K562 (cell line): ENCODE measurements at regions not wholly inside any gene's neighbourhood (a gene's known extent, or its start where the extent isn't known, plus 50 kb on each side); places are given as distances from the start of the nearest gene placed in this dataset.

ENCODE experiments used
- ATAC-seq: fragments of 200-7000 bp; cut with Tn5 transposase; 3 replicates; pipeline ENCODE4 v1.9.1; 2020; ENCODE audit warnings: moderate library complexity
- BruUV-seq: library from RNA; stranded (reverse); fragments of 400-500 nt; replicated peaks from 2 replicates; lab custom pipeline; 2021; lab: Mats Ljungman, UMichigan
- CTCF ChIA-PET: fragments of 300-600 bp; formaldehyde crosslinking; extraction: SDS; loops from one replicate; lab custom pipeline; 2021; ENCODE audit warnings: low intra/inter-chr PET ratio; lab: Yijun Ruan, JAX
- POLR2A ChIA-PET: fragments of 300-600, 350-650 bp; sonication (Branson Sonifier 250); formaldehyde crosslinking; extraction: SDS; loops from one replicate; lab custom pipeline; 2021; ENCODE audit warnings: antibody characterized with exemption, inconsistent platforms; lab: Yijun Ruan, JAX
- DNase-seq, 4 experiments: peaks; one replicate each; pipeline versions ENCODE4 v3.0.0 to v3.0.0-alpha.2; 2011 to 2018; ENCODE audit warnings: low spot score in 3 of 4, mixed read lengths in 3 of 4; ENCODE audit errors: extremely low read depth in 1 of 4
- FAIRE-seq: peaks from 2 replicates; lab custom pipeline; 2011; peaks lifted over from hg19 to GRCh38; lab: Jason Lieb, UNC
- H2AFZ ChIP-seq: 2 replicates; pipeline ENCODE4 v1.6.0; 2011; ENCODE audit warnings: low read depth, low read length, control low read depth, inconsistent platforms
- H3K27ac ChIP-seq: fragments of 200-600 bp; 3 replicates; pipeline ENCODE4 v1.8.0; 2011; ENCODE audit warnings: low read depth, mild to moderate bottlenecking, control low read depth, inconsistent platforms, low read length, moderate library complexity, mixed read lengths; ENCODE audit errors: extremely low read depth
- H3K27me3 ChIP-seq, 2 experiments: fragments of 300-600 bp in 1 of 2; 2 replicates in 1 of 2; 3 replicates in 1 of 2; pipeline versions ENCODE4 v1.6.0 to v1.8.0; 2011; ENCODE audit warnings: inconsistent platforms in 2 of 2, low read length in 2 of 2, mild to moderate bottlenecking in 1 of 2, mixed read lengths in 1 of 2, moderate library complexity in 1 of 2; ENCODE audit not compliant: control insufficient read depth in 2 of 2, insufficient read depth in 2 of 2
- H3K36me3 ChIP-seq: fragments of 300-600 bp; 3 replicates; pipeline ENCODE4 v1.8.0; 2011; ENCODE audit warnings: mild to moderate bottlenecking, low read length, inconsistent platforms; ENCODE audit not compliant: control insufficient read depth, insufficient read depth
- H3K4me1 ChIP-seq, 2 experiments: fragments of 200-600 bp in 1 of 2; replicated peaks in 1 of 2; 2 replicates in 1 of 2; 3 replicates in 1 of 2; pipeline versions ENCODE4 v1.5.1 to v1.8.0; 2011; ENCODE audit warnings: inconsistent platforms in 2 of 2, low read length in 2 of 2, mild to moderate bottlenecking in 1 of 2, mixed read lengths in 1 of 2, moderate library complexity in 1 of 2; ENCODE audit not compliant: control insufficient read depth in 2 of 2, insufficient read depth in 2 of 2
- H3K4me2 ChIP-seq: 2 replicates; pipeline ENCODE4 v1.6.1; 2011; ENCODE audit warnings: low read length, control low read depth, inconsistent platforms, mixed read lengths; ENCODE audit not compliant: insufficient read depth
- H3K4me3 ChIP-seq: fragments of 200-600 bp; sonication (generic), shearing (Covaris generic); 2 replicates; pipeline ENCODE4 v1.5.1; 2016; ENCODE audit warnings: control low read depth, inconsistent platforms
- H3K79me2 ChIP-seq: fragments of 200-600 bp; 3 replicates; pipeline ENCODE4 v1.8.0; 2011; ENCODE audit warnings: low read length, inconsistent platforms; ENCODE audit not compliant: control insufficient read depth, insufficient read depth
- H3K9ac ChIP-seq, 2 experiments: 2 replicates each; pipeline versions ENCODE4 v1.6.0 to v1.6.1; 2011; ENCODE audit warnings: low read depth in 2 of 2, low read length in 2 of 2, control low read depth in 1 of 2, inconsistent platforms in 1 of 2, mild to moderate bottlenecking in 1 of 2, mixed read lengths in 1 of 2; ENCODE audit not compliant: insufficient read depth in 1 of 2
- H3K9me1 ChIP-seq: one replicate; pipeline ENCODE4 v1.6.0; 2011; ENCODE audit warnings: inconsistent platforms, mild to moderate bottlenecking, low read length, moderate library complexity; ENCODE audit not compliant: control insufficient read depth, insufficient read depth
- H3K9me3 ChIP-seq: replicated peaks from 2 replicates; pipeline ENCODE4 v1.5.1; 2011; ENCODE audit warnings: low read depth, low read length, inconsistent platforms; ENCODE audit not compliant: control insufficient read depth, insufficient read depth
- H4K20me1 ChIP-seq: replicated peaks from 2 replicates; pipeline ENCODE4 v1.6.1; 2011; ENCODE audit warnings: low read length, inconsistent platforms, mixed read lengths; ENCODE audit not compliant: control insufficient read depth, insufficient read depth
- BRD4 ChIP-seq: fragments of 200-600 bp; sonication (generic); IDR thresholded peaks from 2 replicates; pipeline ENCODE4 v1.6.1; 2017; ENCODE audit warnings: inconsistent platforms
- CBX1 ChIP-seq: sonication (generic); IDR thresholded peaks from 2 replicates; pipeline ENCODE4 v1.6.1; 2016; ENCODE audit warnings: antibody characterized with exemption, low read depth, mild to moderate bottlenecking
- E2F3 ChIP-seq: fragments of 250-450 bp; sonication (Bioruptor Pico); IDR thresholded peaks from 2 replicates; pipeline ENCODE4 v1.4.0; 2020; ENCODE audit warnings: mild to moderate bottlenecking
- FOSL1 ChIP-seq: fragments of 200-800 bp; sonication (Bioruptor generic); conservative IDR thresholded peaks from 2 replicates; pipeline ENCODE4 v1.6.1; 2016; ENCODE audit warnings: missing genetic modification characterization, missing compliant biosample characterization
- HNRNPUL1 ChIP-seq: fragments of 200-400 bp; formaldehyde crosslinking; IDR thresholded peaks from 2 replicates; pipeline ENCODE4 v1.6.1; 2017; ENCODE audit warnings: low read length
- KLF16 ChIP-seq: IDR thresholded peaks from 2 replicates; pipeline ENCODE4 v1.6.1; 2016; ENCODE audit warnings: antibody characterized with exemption
- MIER1 ChIP-seq: fragments of 450-650 bp; IDR thresholded peaks from 2 replicates; pipeline ENCODE4 v1.6.1; 2016; ENCODE audit warnings: antibody characterized with exemption, mild to moderate bottlenecking, low read depth
- NFIX ChIP-seq: fragments of 250-450 bp; sonication (Bioruptor Pico); IDR thresholded peaks from 2 replicates; pipeline ENCODE4 v1.4.0; 2020; ENCODE audit warnings: low read depth, mild to moderate bottlenecking, moderate library complexity
- RBFOX2 ChIP-seq: fragments of 200-400 bp; formaldehyde crosslinking; IDR thresholded peaks from 2 replicates; pipeline ENCODE4 v1.6.1; 2017; ENCODE audit warnings: low read depth, mild to moderate bottlenecking, low read length, moderate library complexity
- SREBF1 ChIP-seq: fragments of 150-350 bp; IDR thresholded peaks from 2 replicates; pipeline ENCODE4 v1.6.1; 2014; ENCODE audit warnings: antibody characterized with exemption, low read depth, low read length, borderline replicate concordance
- TCFL5 ChIP-seq: fragments of 250-450 bp; sonication (Bioruptor Pico); conservative IDR thresholded peaks from 2 replicates; pipeline ENCODE4 v1.6.1; 2021; ENCODE audit warnings: mild to moderate bottlenecking, moderate library complexity, matching md5 sums
- ZNF354B ChIP-seq: fragments of 250-450 bp; sonication (Bioruptor Pico); IDR thresholded peaks from 2 replicates; pipeline ENCODE4 v1.4.0; 2020
- ZNF507 ChIP-seq: conservative IDR thresholded peaks from 2 replicates; pipeline ENCODE4 v1.6.1; 2017; ENCODE audit warnings: missing genetic modification characterization, missing compliant biosample characterization
- WGBS: fragments of 100-300 bp; shearing (Covaris generic); methylation state at CpG from one replicate; pipeline ENCODE4 v1.1.6; 2016; ENCODE audit warnings: low coverage, mixed read lengths; ENCODE audit not compliant: insufficient coverage; ENCODE audit errors: missing lambda C conversion rate; 5-methylcytosine and 5-hydroxymethylcytosine counted together
- in situ Hi-C: fragments of 300-500 bp; cut with MboI; formaldehyde crosslinking; loops from 4 replicates; pipeline ENCODE4 v1.15.0; 2018; ENCODE audit warnings: inconsistent platforms, mixed read lengths
- intact Hi-C: fragments of 100-400 bp; cut with micrococcal nuclease; formaldehyde crosslinking; loops from 2 replicates; pipeline ENCODE4 v1.14.2; 2022
- TF ChIP-seq, protein P1 (sequence below): sonication (generic); formaldehyde crosslinking; IDR thresholded peaks from 2 replicates; pipeline ENCODE4 v1.8.0; 2022; ENCODE audit warnings: mild to moderate bottlenecking, low read depth, missing genetic modification reagents
- TF ChIP-seq, protein P2 (sequence below): fragments of 250-450 bp; sonication (Bioruptor Pico); IDR thresholded peaks from 2 replicates; pipeline ENCODE4 v1.8.0; 2022; ENCODE audit warnings: inconsistent platforms, mild to moderate bottlenecking, moderate library complexity, borderline replicate concordance
- TF ChIP-seq, protein P3 (sequence below), 2 experiments: IDR thresholded peaks in 1 of 2; conservative IDR thresholded peaks in 1 of 2; 2 replicates each; pipeline ENCODE4 v1.6.1; 2016; ENCODE audit warnings: low read depth in 2 of 2, mild to moderate bottlenecking in 1 of 2, missing compliant biosample characterization in 1 of 2, missing genetic modification characterization in 1 of 2, moderate library complexity in 1 of 2

DNA sequence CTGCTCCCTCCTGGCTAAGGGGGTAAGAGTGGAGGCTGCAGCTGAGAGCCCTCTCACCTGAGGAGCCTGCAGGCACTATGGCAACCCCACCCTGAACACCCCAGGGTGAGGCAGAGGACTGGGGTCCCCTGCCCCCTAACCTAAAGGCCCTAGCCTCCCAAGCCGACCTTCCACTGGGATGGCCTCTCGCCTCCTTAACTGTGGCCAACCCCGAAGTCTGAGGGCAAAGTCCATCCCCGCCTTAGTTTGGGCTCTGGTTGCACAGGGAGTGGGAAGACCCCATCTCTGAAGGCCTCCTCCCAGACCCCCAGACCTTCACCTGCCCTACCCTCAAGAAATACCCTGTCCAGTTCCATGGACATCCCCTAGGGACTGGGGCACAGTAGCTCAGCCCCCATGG, 100.6 kb upstream of the PRR23E start:
- H3K9me1 ChIP-seq: no peaks in the 10 kb centered on the region
- no peaks in the 10 kb centered on the region for H4K20me1 ChIP-seq
- H3K79me2 ChIP-seq: no peaks in the 10 kb centered on the region
- ATAC-seq (no peak), FAIRE-seq (no peak), DNase-seq (no peak)
- ChIA-PET CTCF (interaction anchor here (0.6 kb wide), 1 partner anchor 109 kb away, joined by 3 read pairs; no protein-coding TSS in a partner anchor), POLR2A (no interaction called here)
- BruUV-seq: no TSS peak
- H3K27ac ChIP-seq: no peak overlapping the region
- intact Hi-C loops: no loop called here
- H3K36me3 ChIP-seq: no peaks in the 10 kb centered on the region
- H3K9me3 ChIP-seq: no peaks in the 10 kb centered on the region
- no peak overlapping the region for H2AFZ ChIP-seq
- TF ChIP-seq, protein P1, sequence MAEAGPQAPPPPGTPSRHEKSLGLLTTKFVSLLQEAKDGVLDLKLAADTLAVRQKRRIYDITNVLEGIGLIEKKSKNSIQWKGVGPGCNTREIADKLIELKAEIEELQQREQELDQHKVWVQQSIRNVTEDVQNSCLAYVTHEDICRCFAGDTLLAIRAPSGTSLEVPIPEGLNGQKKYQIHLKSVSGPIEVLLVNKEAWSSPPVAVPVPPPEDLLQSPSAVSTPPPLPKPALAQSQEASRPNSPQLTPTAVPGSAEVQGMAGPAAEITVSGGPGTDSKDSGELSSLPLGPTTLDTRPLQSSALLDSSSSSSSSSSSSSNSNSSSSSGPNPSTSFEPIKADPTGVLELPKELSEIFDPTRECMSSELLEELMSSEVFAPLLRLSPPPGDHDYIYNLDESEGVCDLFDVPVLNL: no peak
- no peak for TF ChIP-seq SREBF1
- no peak for TF ChIP-seq NFIX (CRISPR knock-in tag)
- TF ChIP-seq RBFOX2: no peak
- no peak for TF ChIP-seq ZNF507 (tag)
- TF ChIP-seq, protein P2, sequence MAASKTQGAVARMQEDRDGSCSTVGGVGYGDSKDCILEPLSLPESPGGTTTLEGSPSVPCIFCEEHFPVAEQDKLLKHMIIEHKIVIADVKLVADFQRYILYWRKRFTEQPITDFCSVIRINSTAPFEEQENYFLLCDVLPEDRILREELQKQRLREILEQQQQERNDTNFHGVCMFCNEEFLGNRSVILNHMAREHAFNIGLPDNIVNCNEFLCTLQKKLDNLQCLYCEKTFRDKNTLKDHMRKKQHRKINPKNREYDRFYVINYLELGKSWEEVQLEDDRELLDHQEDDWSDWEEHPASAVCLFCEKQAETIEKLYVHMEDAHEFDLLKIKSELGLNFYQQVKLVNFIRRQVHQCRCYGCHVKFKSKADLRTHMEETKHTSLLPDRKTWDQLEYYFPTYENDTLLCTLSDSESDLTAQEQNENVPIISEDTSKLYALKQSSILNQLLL (CRISPR knock-in tag): no peak
- no peak for TF ChIP-seq MIER1
- no peak for TF ChIP-seq BRD4
- no peak for TF ChIP-seq KLF16
- TF ChIP-seq HNRNPUL1: no peak
- TF ChIP-seq, protein P3, sequence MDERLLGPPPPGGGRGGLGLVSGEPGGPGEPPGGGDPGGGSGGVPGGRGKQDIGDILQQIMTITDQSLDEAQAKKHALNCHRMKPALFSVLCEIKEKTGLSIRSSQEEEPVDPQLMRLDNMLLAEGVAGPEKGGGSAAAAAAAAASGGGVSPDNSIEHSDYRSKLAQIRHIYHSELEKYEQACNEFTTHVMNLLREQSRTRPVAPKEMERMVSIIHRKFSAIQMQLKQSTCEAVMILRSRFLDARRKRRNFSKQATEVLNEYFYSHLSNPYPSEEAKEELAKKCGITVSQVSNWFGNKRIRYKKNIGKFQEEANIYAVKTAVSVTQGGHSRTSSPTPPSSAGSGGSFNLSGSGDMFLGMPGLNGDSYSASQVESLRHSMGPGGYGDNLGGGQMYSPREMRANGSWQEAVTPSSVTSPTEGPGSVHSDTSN (CRISPR knock-in tag; IDR thresholded peaks at IDR 0.05; ENCODE audit: low read depth): no peak
- TF ChIP-seq, protein P3 (tag; conservative IDR thresholded peaks at IDR 0.05; ENCODE audit: low read depth): no peak
- TF ChIP-seq TCFL5 (CRISPR knock-in tag): no peak
- TF ChIP-seq ZNF354B (CRISPR knock-in tag): no peak
- TF ChIP-seq FOSL1 (tag): no peak
- TF ChIP-seq E2F3 (CRISPR knock-in tag): no peak
- no peak for TF ChIP-seq CBX1
- H3K4me1 ChIP-seq: no peaks in the 10 kb centered on the region; a peak in 1 of 5 replicates
- no peak overlapping the region for H3K4me2 ChIP-seq
- in situ Hi-C loops: no loop called here
- H3K4me3 ChIP-seq: no peak overlapping the region
- no peak overlapping the region for H3K9ac ChIP-seq
- WGBS: 4% methylated on average over 4 of the region's 4 CpGs
- peaks cover 3 to 72% of the 10 kb centered on the region in 2 experiments for H3K27me3 ChIP-seq
